HL-60 (cell line): ENCODE measurements at regions not wholly inside any gene's neighbourhood (a gene's known extent, or its start where the extent isn't known, plus 50 kb on each side); places are given as distances from the start of the nearest gene placed in this dataset.

Experiments
- POLR2AphosphoS5 ChIP-seq: IDR thresholded peaks from 2 replicates; pipeline ENCODE4 v1.6.1; 2012; ENCODE audit warnings: low read depth
- REST ChIP-seq: IDR thresholded peaks from 2 replicates; pipeline ENCODE4 v1.6.1; 2012; ENCODE audit warnings: low read depth; ENCODE audit not compliant: insufficient replicate concordance
- TF ChIP-seq, protein P1 (sequence below): IDR thresholded peaks from one replicate; pipeline ENCODE4 v1.5.1; 2011; ENCODE audit warnings: low read length, control low read depth, inconsistent platforms; ENCODE audit not compliant: insufficient read depth

- TF ChIP-seq, protein P1, sequence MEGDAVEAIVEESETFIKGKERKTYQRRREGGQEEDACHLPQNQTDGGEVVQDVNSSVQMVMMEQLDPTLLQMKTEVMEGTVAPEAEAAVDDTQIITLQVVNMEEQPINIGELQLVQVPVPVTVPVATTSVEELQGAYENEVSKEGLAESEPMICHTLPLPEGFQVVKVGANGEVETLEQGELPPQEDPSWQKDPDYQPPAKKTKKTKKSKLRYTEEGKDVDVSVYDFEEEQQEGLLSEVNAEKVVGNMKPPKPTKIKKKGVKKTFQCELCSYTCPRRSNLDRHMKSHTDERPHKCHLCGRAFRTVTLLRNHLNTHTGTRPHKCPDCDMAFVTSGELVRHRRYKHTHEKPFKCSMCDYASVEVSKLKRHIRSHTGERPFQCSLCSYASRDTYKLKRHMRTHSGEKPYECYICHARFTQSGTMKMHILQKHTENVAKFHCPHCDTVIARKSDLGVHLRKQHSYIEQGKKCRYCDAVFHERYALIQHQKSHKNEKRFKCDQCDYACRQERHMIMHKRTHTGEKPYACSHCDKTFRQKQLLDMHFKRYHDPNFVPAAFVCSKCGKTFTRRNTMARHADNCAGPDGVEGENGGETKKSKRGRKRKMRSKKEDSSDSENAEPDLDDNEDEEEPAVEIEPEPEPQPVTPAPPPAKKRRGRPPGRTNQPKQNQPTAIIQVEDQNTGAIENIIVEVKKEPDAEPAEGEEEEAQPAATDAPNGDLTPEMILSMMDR = no peak
- no peak for TF ChIP-seq REST
- no peak for TF ChIP-seq POLR2AphosphoS5
Measured at GRCh38 chr21:32131164-32131563, 147.7 kb downstream of the MIS18A start.
